GM21360 (cell line): ENCODE measurements at regions not wholly inside any gene's neighbourhood (a gene's known extent, or its start where the extent isn't known, plus 50 kb on each side); places are given as distances from the start of the nearest gene placed in this dataset.
"Not testable (repeated sequence)": the region's sequence is repeated elsewhere in the genome, so short reads cannot be mapped to it uniquely, and the experiment has no call there.

Experiments
- ATAC-seq: cut with Tn5 transposase; IDR thresholded peaks from one replicate; pipeline ENCODE4 v1.9.1; 2021; ENCODE audit warnings: mild to moderate bottlenecking, moderate library complexity; ENCODE audit not compliant: unreplicated experiment

- no peak for ATAC-seq
Measured at GRCh38 chr12:131192951-131193350, 239.2 kb downstream of the ADGRD1 start.

GRCh38 chr12:131194166-131194565, 240.5 kb downstream of the ADGRD1 start:
- no peak for ATAC-seq

- no peak for ATAC-seq
Measured at GRCh38 chr12:131195796-131196195, 242.1 kb downstream of the ADGRD1 start.

GRCh38 chr12:131196220-131196619, 242.5 kb downstream of the ADGRD1 start:
- ATAC-seq: no peak

GRCh38 chr12:131197490-131197889, 243.8 kb downstream of the ADGRD1 start:
- no peak for ATAC-seq

GRCh38 chr12:131199221-131199620, 245.5 kb downstream of the ADGRD1 start:
- no peak for ATAC-seq

- ATAC-seq: not testable (repeated sequence)
Measured at GRCh38 chr12:131201912-131202311, 248.2 kb downstream of the ADGRD1 start.

GRCh38 chr12:131202592-131203378, 249.1 kb downstream of the ADGRD1 start:
- no peak for ATAC-seq

- ATAC-seq: no peak
Measured at GRCh38 chr12:131203666-131204415, 250.1 kb downstream of the ADGRD1 start.

GRCh38 chr12:131204416-131205274, 250.9 kb downstream of the ADGRD1 start:
- no peak for ATAC-seq

- not testable (repeated sequence) for ATAC-seq
Measured at GRCh38 chr12:131205275-131205933, 251.7 kb downstream of the ADGRD1 start.

GRCh38 chr12:131206630-131207299, 253.1 kb downstream of the ADGRD1 start:
- ATAC-seq: not testable (repeated sequence)

- ATAC-seq: not testable (repeated sequence)
Measured at GRCh38 chr12:131207300-131207660, 253.6 kb downstream of the ADGRD1 start.

- not testable (repeated sequence) for ATAC-seq
Measured at GRCh38 chr12:131207841-131208240, 254.1 kb downstream of the ADGRD1 start.

- no peak for ATAC-seq
Measured at GRCh38 chr12:131208425-131208824, 254.7 kb downstream of the ADGRD1 start.

GRCh38 chr12:131209082-131210070, 255.7 kb downstream of the ADGRD1 start:
- no peak for ATAC-seq

GRCh38 chr12:131210506-131211339, 257.0 kb downstream of the ADGRD1 start:
- ATAC-seq: no peak

GRCh38 chr12:131211340-131211938, 257.7 kb downstream of the ADGRD1 start:
- no peak for ATAC-seq
